Tibial artery (tissue), 4 donors: ENCODE measurements at regions not wholly inside any gene's neighbourhood (a gene's known extent, or its start where the extent isn't known, plus 50 kb on each side); places are given as distances from the start of the nearest gene placed in this dataset.

ENCODE experiments used
- DNase-seq, 2 donors: peaks; one replicate each; pipeline ENCODE4 v3.0.0-alpha.2; 2019
- H3K27ac ChIP-seq, 2 donors: fragments of 200-600 bp; sonication (generic) in 1 of 2; 1 replicate in 1 of 2; 2 replicates in 1 of 2; pipeline ENCODE4 v1.5.1; 2018 to 2019; ENCODE audit warnings: mild to moderate bottlenecking in 1 of 2
- H3K27me3 ChIP-seq, 2 donors: fragments of 200-600 bp; sonication (generic) in 1 of 2; one replicate each; pipeline versions ENCODE4 v1.5.1 to v1.6.0; 2016 to 2019
- H3K36me3 ChIP-seq, 3 donors: fragments of 200-600 bp; sonication (generic) in 2 of 3; one replicate each; pipeline ENCODE4 v1.5.1; 2016 to 2019; ENCODE audit warnings: mild to moderate bottlenecking in 2 of 3
- H3K4me1 ChIP-seq, 4 donors: fragments of 200-600 bp; sonication (generic) in 2 of 4; 1 replicate in 3 of 4; 2 replicates in 1 of 4; pipeline ENCODE4 v1.5.1; 2016 to 2019
- H3K4me3 ChIP-seq, 2 donors: fragments of 200-600 bp; sonication (generic) in 1 of 2; 1 replicate in 1 of 2; 2 replicates in 1 of 2; pipeline ENCODE4 v1.5.1; 2018 to 2019; ENCODE audit warnings: mild to moderate bottlenecking in 2 of 2
- H3K9me3 ChIP-seq, 3 donors: fragments of 200-600 bp; sonication (generic) in 1 of 3; one replicate each; pipeline ENCODE4 v1.5.1; 2016 to 2019
- intact Hi-C: fragments of 100-400 bp; cut with DNase I; formaldehyde crosslinking; loops from one replicate; pipeline ENCODE4 v1.15.0; 2023; ENCODE audit warnings: low total_unique reads
- TF ChIP-seq, protein P1 (sequence below), 2 experiments: fragments of 200-600 bp in 1 of 2; fragments of 450-650 bp in 1 of 2; IDR thresholded peaks; one replicate each; pipeline ENCODE4 v1.5.1; 2017 to 2019; ENCODE audit warnings: antibody characterized with exemption in 2 of 2, mild to moderate bottlenecking in 1 of 2, moderate library complexity in 1 of 2

- H3K4me3 ChIP-seq, result peak overlapping the region; percentile 36 to 42
- H3K4me1 ChIP-seq, result no peaks in the 10 kb centered on the region
- intact Hi-C loops, result no loop called here
- no peaks in the 10 kb centered on the region for H3K9me3 ChIP-seq
- H3K27me3 ChIP-seq, result peaks cover 0 to 8% of the 10 kb centered on the region in 2 donors
- H3K27ac ChIP-seq, result peak overlapping the region; percentile 4 to 55
- no peaks in the 10 kb centered on the region for H3K36me3 ChIP-seq
- DNase-seq, result no peak
- TF ChIP-seq, protein P1, sequence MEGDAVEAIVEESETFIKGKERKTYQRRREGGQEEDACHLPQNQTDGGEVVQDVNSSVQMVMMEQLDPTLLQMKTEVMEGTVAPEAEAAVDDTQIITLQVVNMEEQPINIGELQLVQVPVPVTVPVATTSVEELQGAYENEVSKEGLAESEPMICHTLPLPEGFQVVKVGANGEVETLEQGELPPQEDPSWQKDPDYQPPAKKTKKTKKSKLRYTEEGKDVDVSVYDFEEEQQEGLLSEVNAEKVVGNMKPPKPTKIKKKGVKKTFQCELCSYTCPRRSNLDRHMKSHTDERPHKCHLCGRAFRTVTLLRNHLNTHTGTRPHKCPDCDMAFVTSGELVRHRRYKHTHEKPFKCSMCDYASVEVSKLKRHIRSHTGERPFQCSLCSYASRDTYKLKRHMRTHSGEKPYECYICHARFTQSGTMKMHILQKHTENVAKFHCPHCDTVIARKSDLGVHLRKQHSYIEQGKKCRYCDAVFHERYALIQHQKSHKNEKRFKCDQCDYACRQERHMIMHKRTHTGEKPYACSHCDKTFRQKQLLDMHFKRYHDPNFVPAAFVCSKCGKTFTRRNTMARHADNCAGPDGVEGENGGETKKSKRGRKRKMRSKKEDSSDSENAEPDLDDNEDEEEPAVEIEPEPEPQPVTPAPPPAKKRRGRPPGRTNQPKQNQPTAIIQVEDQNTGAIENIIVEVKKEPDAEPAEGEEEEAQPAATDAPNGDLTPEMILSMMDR (IDR thresholded peaks at IDR 0.05), result peak; percentile 43 to 65
Measured at GRCh38 chr12:130281153-130281799, 56.4 kb upstream of the PIWIL1 start.

DNA sequence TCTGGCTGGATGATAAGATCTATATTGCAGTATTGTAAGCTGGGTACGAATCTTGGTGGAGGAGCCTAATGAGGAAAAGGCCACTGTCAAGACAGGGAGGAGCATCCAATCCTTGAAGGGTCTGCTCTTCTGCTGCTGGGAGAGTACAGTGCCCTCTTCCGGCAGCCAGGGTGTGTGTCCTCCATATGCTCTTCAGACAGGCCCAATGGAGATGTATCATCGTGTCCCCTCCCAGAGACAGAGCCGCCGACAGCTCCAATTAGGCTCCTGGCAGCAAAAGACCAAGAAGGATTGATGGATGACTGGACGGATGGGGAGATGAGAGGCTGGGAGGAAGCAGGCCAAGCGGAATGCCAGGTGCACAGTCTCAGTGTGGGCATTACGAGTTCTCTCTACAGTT, 51.6 kb upstream of the PIWIL1 start:
- intact Hi-C loops, result no loop called here
- H3K27ac ChIP-seq, result no peak overlapping the region
- no peaks in the 10 kb centered on the region for H3K9me3 ChIP-seq
- no peak for DNase-seq
- peaks cover 0 to 9% of the 10 kb centered on the region in 2 donors for H3K27me3 ChIP-seq
- no peaks in the 10 kb centered on the region for H3K4me1 ChIP-seq
- H3K4me3 ChIP-seq, result no peak overlapping the region
- TF ChIP-seq, protein P1 (IDR thresholded peaks at IDR 0.05), result no peak
- H3K36me3 ChIP-seq, result no peaks in the 10 kb centered on the region

GRCh38 chr12:130286741-130287440, 50.8 kb upstream of the PIWIL1 start:
- H3K36me3 ChIP-seq, result no peaks in the 10 kb centered on the region
- H3K9me3 ChIP-seq, result no peaks in the 10 kb centered on the region
- intact Hi-C loops, result no loop called here
- TF ChIP-seq, protein P1 (IDR thresholded peaks at IDR 0.05), result no peak
- no peaks in the 10 kb centered on the region for H3K4me1 ChIP-seq
- H3K27ac ChIP-seq, result no peak overlapping the region
- H3K4me3 ChIP-seq, result no peak overlapping the region
- peaks cover 0 to 6% of the 10 kb centered on the region in 2 donors for H3K27me3 ChIP-seq
- no peak for DNase-seq
